ENCODE measurements at regions not wholly inside any gene's neighbourhood (a gene's known extent, or its start where the extent isn't known, plus 50 kb on each side); places are given as distances from the start of the nearest gene placed in this dataset.

- no peak for TF ChIP-seq CTCF (IDR thresholded peaks at IDR 0.05)
- POLR2A ChIA-PET = no interaction called here
- no peak for ATAC-seq (ENCODE audit: low read depth)
Measured at GRCh38 chr9:88680041-88680440, 145.1 kb downstream of the NXNL2 start.

GRCh38 chr9:88680505-88681160 is 145.7 kb downstream of the NXNL2 start:
- no peak for TF ChIP-seq CTCF (IDR thresholded peaks at IDR 0.05)
- H3K27ac Mint-ChIP-seq = no peak overlapping the region
- H3K36me3 Mint-ChIP-seq (ENCODE audit: low read depth) = no peaks in the 10 kb centered on the region
- intact Hi-C loops (cut with micrococcal nuclease) = no loop called here
- ChIA-PET POLR2A (no interaction called here), CTCF (no interaction called here)
- ATAC-seq (ENCODE audit: low read depth) = no peak
- no peak overlapping the region for H3K4me3 Mint-ChIP-seq
- DNase-seq = no peak
- no peaks in the 10 kb centered on the region for H3K27me3 Mint-ChIP-seq
- no peaks in the 10 kb centered on the region for H3K9me3 Mint-ChIP-seq
- no peaks in the 10 kb centered on the region for H3K4me1 Mint-ChIP-seq

More at GRCh38 chr9:88680041-88680440, 145.1 kb downstream of the NXNL2 start:
- Mint-ChIP-seq H3K36me3 (ENCODE audit: low read depth) (no peaks in the 10 kb centered on the region), H3K27ac (no peak overlapping the region), H3K4me3 (no peak overlapping the region), H3K27me3 (no peaks in the 10 kb centered on the region), H3K4me1 (no peaks in the 10 kb centered on the region), H3K9me3 (no peaks in the 10 kb centered on the region)
- CTCF ChIA-PET = no interaction called here
- intact Hi-C loops (cut with micrococcal nuclease) = no loop called here
- DNase-seq = no peak

GRCh38 chr9:88681434-88681833 is 146.5 kb downstream of the NXNL2 start:
- H3K4me1 Mint-ChIP-seq = no peaks in the 10 kb centered on the region
- ChIA-PET CTCF (no interaction called here), POLR2A (no interaction called here)
- DNase-seq (no peak), ATAC-seq (ENCODE audit: low read depth) (no peak)
- H3K4me3 Mint-ChIP-seq = no peak overlapping the region
- H3K27me3 Mint-ChIP-seq = no peaks in the 10 kb centered on the region
- H3K27ac Mint-ChIP-seq = no peak overlapping the region
- H3K9me3 Mint-ChIP-seq = no peaks in the 10 kb centered on the region
- H3K36me3 Mint-ChIP-seq (ENCODE audit: low read depth) = no peaks in the 10 kb centered on the region
- intact Hi-C loops (cut with micrococcal nuclease) = no loop called here
- no peak for TF ChIP-seq CTCF (IDR thresholded peaks at IDR 0.05)

- ChIA-PET POLR2A (no interaction called here), CTCF (no interaction called here)
- ATAC-seq (ENCODE audit: low read depth) (no peak), DNase-seq (no peak)
- intact Hi-C loops (cut with micrococcal nuclease) = no loop called here
- Mint-ChIP-seq H3K9me3 (no peaks in the 10 kb centered on the region), H3K27ac (no peak overlapping the region), H3K27me3 (no peaks in the 10 kb centered on the region), H3K36me3 (ENCODE audit: low read depth) (no peaks in the 10 kb centered on the region), H3K4me1 (no peaks in the 10 kb centered on the region), H3K4me3 (no peak overlapping the region)
- TF ChIP-seq CTCF (IDR thresholded peaks at IDR 0.05) = no peak
Measured at GRCh38 chr9:88682431-88682831, 147.5 kb downstream of the NXNL2 start.

- Mint-ChIP-seq H3K27ac (no peak overlapping the region), H3K36me3 (ENCODE audit: low read depth) (no peaks in the 10 kb centered on the region), H3K9me3 (no peaks in the 10 kb centered on the region), H3K4me1 (no peaks in the 10 kb centered on the region), H3K4me3 (no peak overlapping the region), H3K27me3 (no peaks in the 10 kb centered on the region)
- intact Hi-C loops (cut with micrococcal nuclease) = no loop called here
- DNase-seq (no peak), ATAC-seq (ENCODE audit: low read depth) (no peak)
- ChIA-PET CTCF (no interaction called here), POLR2A (no interaction called here)
- no peak for TF ChIP-seq CTCF (IDR thresholded peaks at IDR 0.05)
Measured at GRCh38 chr9:88684046-88684445, 149.1 kb downstream of the NXNL2 start.
